Hepatocyte (in vitro differentiated cells): ENCODE measurements at regions not wholly inside any gene's neighbourhood (a gene's known extent, or its start where the extent isn't known, plus 50 kb on each side); places are given as distances from the start of the nearest gene placed in this dataset.
"Not testable (repeated sequence)": the region's sequence is repeated elsewhere in the genome, so short reads cannot be mapped to it uniquely, and the experiment has no call there.

Experiments
- DNase-seq: peaks from one replicate; pipeline ENCODE4 v3.0.0-alpha.2; 2016; ENCODE audit warnings: low spot score
- H2AFZ ChIP-seq: fragments of 200-600 bp; sonication (generic); 2 replicates; pipeline ENCODE4 v1.6.0; 2016; ENCODE audit warnings: antibody characterized with exemption, mild to moderate bottlenecking
- H3K27ac ChIP-seq: fragments of 200-600 bp; sonication (generic); 2 replicates; pipeline ENCODE4 v1.5.1; 2016; ENCODE audit warnings: mild to moderate bottlenecking
- H3K27me3 ChIP-seq: fragments of 200-600 bp; sonication (generic); 2 replicates; pipeline ENCODE4 v1.6.1; 2016
- H3K36me3 ChIP-seq: fragments of 200-600 bp; sonication (generic); replicated peaks from 2 replicates; pipeline ENCODE4 v1.5.1; 2016; ENCODE audit warnings: low read depth; ENCODE audit not compliant: insufficient read depth
- H3K4me1 ChIP-seq: fragments of 200-600 bp; sonication (generic); 2 replicates; pipeline ENCODE4 v1.5.1; 2016; ENCODE audit warnings: mild to moderate bottlenecking, moderate library complexity; ENCODE audit not compliant: insufficient read depth
- H3K4me2 ChIP-seq: fragments of 200-600 bp; sonication (generic); 2 replicates; pipeline ENCODE4 v1.6.0; 2016
- H3K4me3 ChIP-seq: fragments of 200-600 bp; sonication (generic); 2 replicates; pipeline ENCODE4 v1.5.1; 2016; ENCODE audit warnings: mild to moderate bottlenecking
- H3K79me2 ChIP-seq: fragments of 200-600 bp; sonication (generic); 2 replicates; pipeline ENCODE4 v1.6.0; 2017; ENCODE audit warnings: mild to moderate bottlenecking
- H3K9me2 ChIP-seq: fragments of 200-600 bp; sonication (generic); replicated peaks from 2 replicates; pipeline ENCODE4 v1.6.0; 2017; ENCODE audit warnings: mild to moderate bottlenecking; ENCODE audit not compliant: insufficient read depth
- H3K9me3 ChIP-seq: fragments of 200-600 bp; sonication (generic); 2 replicates; pipeline ENCODE4 v1.5.1; 2016; ENCODE audit warnings: low read depth, mild to moderate bottlenecking
- H4K20me1 ChIP-seq: fragments of 200-600 bp; sonication (generic); 2 replicates; pipeline ENCODE4 v1.6.0; 2016; ENCODE audit warnings: mild to moderate bottlenecking; ENCODE audit not compliant: insufficient read depth, poor library complexity, severe bottlenecking
- CTCF ChIP-seq: fragments of 200-600 bp; sonication (generic); IDR thresholded peaks from 2 replicates; pipeline ENCODE4 v1.5.1; 2016; ENCODE audit warnings: antibody characterized with exemption, mild to moderate bottlenecking; ENCODE audit not compliant: poor library complexity
- EZH2 ChIP-seq: fragments of 200-600 bp; sonication (generic); IDR thresholded peaks from 2 replicates; pipeline ENCODE4 v1.6.1; 2016; ENCODE audit warnings: antibody characterized with exemption, mild to moderate bottlenecking, borderline replicate concordance
- EZH2phosphoT487 ChIP-seq: fragments of 200-600 bp; sonication (generic); IDR thresholded peaks from one replicate; pipeline ENCODE4 v1.6.1; 2018; ENCODE audit warnings: antibody characterized with exemption, mild to moderate bottlenecking, low read depth, moderate library complexity; ENCODE audit not compliant: unreplicated experiment, severe bottlenecking
- WGBS: methylation state at CpG from one replicate; pipeline ENCODE4 v1.1.6; 2016; ENCODE audit warnings: low lambda C conversion rate; ENCODE audit errors: missing lambda C conversion rate; 5-methylcytosine and 5-hydroxymethylcytosine counted together

GRCh38 chr6:15887491-15888461, 224.9 kb upstream of the DTNBP1 start:
- Histone ChIP-seq H3K4me3 (no peak overlapping the region), H3K79me2 (no peaks in the 10 kb centered on the region), H3K9me3 (no peaks in the 10 kb centered on the region), H3K4me1 (no peaks in the 10 kb centered on the region), H3K4me2 (no peak overlapping the region), H3K9me2 (no peaks in the 10 kb centered on the region), H2AFZ (no peak overlapping the region), H4K20me1 (no peaks in the 10 kb centered on the region), H3K27ac (no peak overlapping the region), H3K36me3 (no peaks in the 10 kb centered on the region), H3K27me3 (no peaks in the 10 kb centered on the region)
- DNase-seq, result no peak
- no peak for TF ChIP-seq CTCF
- TF ChIP-seq EZH2, result no peak
- TF ChIP-seq EZH2phosphoT487, result no peak
- 81% methylated on average over 10 of the region's 10 CpGs for WGBS

DNA sequence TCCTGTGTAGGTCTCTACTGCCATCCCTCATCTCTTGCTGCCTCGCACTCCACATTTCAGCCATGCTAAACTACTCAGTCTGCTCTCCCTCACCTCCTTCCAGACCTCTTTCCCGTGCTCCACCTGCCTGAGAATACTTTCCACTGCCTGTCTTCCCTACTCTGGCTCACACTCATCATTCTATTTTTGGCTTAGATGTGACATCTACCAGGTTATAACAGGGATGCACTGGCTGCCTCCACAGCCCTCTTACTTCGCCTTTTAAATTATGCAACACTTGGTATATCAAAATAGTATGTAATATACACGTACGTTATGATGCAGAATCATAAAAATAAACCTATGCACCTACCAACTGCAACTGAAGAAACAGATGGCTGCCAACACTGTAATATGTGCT, 222.8 kb upstream of the DTNBP1 start:
- TF ChIP-seq EZH2 (no peak), CTCF (no peak), EZH2phosphoT487 (no peak)
- Histone ChIP-seq H3K4me3 (no peak overlapping the region), H3K27ac (no peak overlapping the region), H3K4me2 (no peak overlapping the region), H3K36me3 (no peaks in the 10 kb centered on the region), H4K20me1 (no peaks in the 10 kb centered on the region), H3K27me3 (no peaks in the 10 kb centered on the region), H3K9me3 (no peaks in the 10 kb centered on the region), H3K79me2 (no peaks in the 10 kb centered on the region), H3K4me1 (no peaks in the 10 kb centered on the region), H3K9me2 (no peaks in the 10 kb centered on the region), H2AFZ (no peak overlapping the region)
- 95% methylated on average over 5 of the region's 5 CpGs for WGBS
- no peak for DNase-seq

- H3K9me3 ChIP-seq, H2AFZ ChIP-seq, H3K9me2 ChIP-seq, H3K27ac ChIP-seq, DNase-seq, H3K4me1 ChIP-seq, H3K27me3 ChIP-seq, H3K79me2 ChIP-seq, H3K36me3 ChIP-seq, H4K20me1 ChIP-seq, H3K4me2 ChIP-seq, H3K4me3 ChIP-seq: not testable (repeated sequence)
- 96% methylated on average over 10 of the region's 10 CpGs for WGBS
Measured at GRCh38 chr6:15883593-15883992, 220.8 kb upstream of the DTNBP1 start.

- 74% methylated on average over 6 of the region's 6 CpGs for WGBS
- Histone ChIP-seq H2AFZ (no peak overlapping the region), H3K4me2 (no peak overlapping the region), H4K20me1 (no peaks in the 10 kb centered on the region), H3K36me3 (no peaks in the 10 kb centered on the region), H3K27ac (no peak overlapping the region), H3K9me3 (no peaks in the 10 kb centered on the region), H3K4me3 (no peak overlapping the region), H3K27me3 (no peaks in the 10 kb centered on the region), H3K79me2 (no peaks in the 10 kb centered on the region), H3K4me1 (peaks cover 6% of the 10 kb centered on the region), H3K9me2 (no peaks in the 10 kb centered on the region)
- TF ChIP-seq EZH2phosphoT487, result no peak
- no peak for TF ChIP-seq EZH2
- no peak for TF ChIP-seq CTCF
- no peak for DNase-seq
Measured at GRCh38 chr6:15882915-15883314, 220.1 kb upstream of the DTNBP1 start.
